GM19467 (cell line): ENCODE measurements at regions not wholly inside any gene's neighbourhood (a gene's known extent, or its start where the extent isn't known, plus 50 kb on each side); places are given as distances from the start of the nearest gene placed in this dataset.

Source experiments
- ATAC-seq: cut with Tn5 transposase; IDR thresholded peaks from one replicate; pipeline ENCODE4 v1.9.1; 2021; ENCODE audit warnings: mild to moderate bottlenecking, moderate library complexity; ENCODE audit not compliant: unreplicated experiment

GRCh38 chr7:130926001-130926691, 192.1 kb upstream of the KLF14 start:
- ATAC-seq = no peak

DNA sequence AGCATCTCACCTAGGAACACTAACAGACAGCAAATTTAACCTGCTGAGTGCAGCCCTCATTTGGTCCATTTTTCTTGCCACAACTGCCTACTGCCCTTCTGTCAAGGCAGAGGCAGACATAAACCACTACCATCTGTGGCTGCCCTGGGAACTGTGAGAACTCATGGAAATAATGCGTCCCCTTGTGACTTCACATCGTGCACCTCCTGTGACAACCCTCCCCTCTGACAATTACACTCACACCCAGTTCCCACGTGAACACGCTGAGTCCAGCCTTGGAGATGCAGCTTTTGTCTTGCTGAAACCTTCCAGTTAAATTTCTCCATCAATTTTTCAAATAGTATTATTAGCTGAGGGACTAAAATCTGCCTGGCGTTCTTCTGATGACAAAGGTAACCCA, 193.1 kb upstream of the KLF14 start:
- no peak for ATAC-seq

GRCh38 chr7:130927564-130927963, 193.6 kb upstream of the KLF14 start:
- no peak for ATAC-seq

GRCh38 chr7:130929896-130930659, 196.1 kb upstream of the KLF14 start:
- ATAC-seq = no peak

DNA sequence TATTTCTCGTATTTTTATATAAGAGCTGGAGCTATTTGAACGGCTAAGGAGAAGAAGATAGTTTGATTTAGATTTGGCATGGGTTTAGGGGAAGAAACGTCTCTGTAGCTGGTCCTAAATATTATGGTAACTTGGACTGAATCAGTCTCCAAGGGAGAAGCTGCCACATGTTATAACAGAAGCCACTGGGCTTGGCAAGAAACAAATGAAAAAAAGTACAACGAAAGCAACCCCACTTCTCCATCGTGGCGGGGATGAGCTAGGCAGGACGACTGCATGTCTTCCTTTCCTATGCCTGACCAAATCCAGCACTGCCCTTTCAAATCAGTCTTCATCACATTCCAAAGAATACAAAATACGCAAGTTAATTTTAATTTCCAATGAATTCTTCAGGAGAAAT, 196.7 kb upstream of the KLF14 start:
- ATAC-seq = no peak

DNA sequence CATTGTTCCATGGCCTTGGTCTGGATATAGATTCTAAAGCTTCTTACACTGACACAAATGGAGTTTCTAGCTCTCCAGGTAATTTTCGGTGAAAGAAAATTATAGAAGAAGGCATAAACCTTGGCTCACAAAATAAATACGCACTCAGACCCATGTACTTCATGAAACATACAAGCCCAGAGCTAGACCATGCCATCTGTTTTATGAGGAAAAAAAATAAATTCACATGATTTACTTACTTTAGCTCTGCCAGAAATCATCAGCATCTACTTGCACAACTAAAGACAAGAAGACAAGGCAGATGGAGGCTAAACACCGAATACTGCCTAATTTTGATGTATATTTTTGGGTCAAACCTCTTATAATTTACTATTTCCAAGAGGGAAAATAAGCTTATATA, 197.4 kb upstream of the KLF14 start:
- ATAC-seq = no peak

- no peak for ATAC-seq
Observed at GRCh38 chr7:130932088-130932487, 198.1 kb upstream of the KLF14 start.

GRCh38 chr7:130932667-130933432, 198.8 kb upstream of the KLF14 start:
- ATAC-seq = no peak

DNA sequence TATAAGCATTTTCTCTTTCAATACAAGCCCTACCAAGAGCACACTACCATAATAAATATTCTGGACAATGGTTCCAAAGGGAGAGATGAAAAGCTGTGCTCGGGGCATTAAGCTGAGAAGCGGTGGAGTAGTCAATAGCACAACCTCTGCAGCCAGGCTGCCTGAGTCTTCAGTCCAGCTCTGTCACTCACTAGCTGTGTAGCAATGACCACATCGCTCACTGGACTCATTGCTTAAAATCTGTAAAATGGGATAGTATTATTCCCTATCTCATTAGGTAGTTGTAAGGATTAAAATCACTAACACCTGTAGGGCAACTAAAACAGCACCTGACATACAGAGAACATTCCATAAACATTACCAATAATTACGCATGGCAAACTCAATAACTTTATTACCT, 199.9 kb upstream of the KLF14 start:
- no peak for ATAC-seq

GRCh38 chr7:130935564-130936157, 201.7 kb upstream of the KLF14 start:
- no peak for ATAC-seq

DNA sequence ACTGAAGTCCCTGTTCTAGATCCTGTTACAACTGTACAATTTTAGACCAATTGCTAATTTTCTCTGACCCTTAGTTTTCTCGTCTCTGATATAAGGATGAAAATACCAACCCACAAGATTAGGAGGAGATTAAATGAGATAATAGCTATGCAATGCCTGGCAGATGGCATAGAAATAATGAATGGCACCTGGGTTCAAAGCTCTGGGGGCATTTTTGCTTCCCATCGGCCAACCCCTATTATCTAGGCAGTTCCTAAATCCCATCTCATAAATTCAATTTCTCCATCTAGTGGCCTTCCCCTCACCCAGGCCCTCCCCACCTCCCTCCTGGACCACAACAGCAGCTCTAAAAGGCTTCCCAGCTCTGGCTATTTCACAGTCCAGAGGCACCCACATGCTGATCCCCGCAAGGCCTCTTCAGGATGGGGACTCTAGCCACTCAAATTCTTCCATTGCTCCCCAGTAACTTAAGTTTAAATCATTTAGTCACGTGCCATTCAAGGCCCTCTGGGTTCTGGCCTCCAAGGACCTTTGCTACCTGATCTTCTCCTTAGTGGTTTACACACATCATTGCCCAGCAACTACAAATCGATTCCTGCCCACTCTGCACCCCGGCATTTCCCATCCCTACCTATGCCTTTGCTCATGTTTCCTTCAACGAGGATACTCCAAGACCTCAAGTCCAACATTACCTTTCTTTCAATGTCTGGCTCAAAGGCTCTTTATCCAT, 202.4 kb upstream of the KLF14 start:
- ATAC-seq = no peak

DNA sequence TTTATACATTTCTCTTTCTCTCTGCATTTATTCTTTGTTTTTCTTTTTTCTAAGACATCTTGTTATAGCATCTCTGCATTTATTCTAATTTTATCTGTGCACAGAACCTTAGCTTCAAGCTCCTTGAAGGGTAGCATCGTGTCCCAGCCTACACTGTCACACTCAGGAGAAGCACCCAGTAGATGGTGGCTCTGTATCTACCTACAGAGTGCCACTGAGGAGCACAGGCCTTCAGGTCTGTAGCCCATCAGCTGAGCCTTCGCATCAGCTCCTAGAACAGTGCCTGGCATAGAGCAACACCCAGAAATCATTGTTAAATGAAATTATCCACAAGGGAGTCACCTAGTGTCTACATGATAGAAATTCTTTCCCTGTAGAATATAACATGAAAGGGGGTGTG, 203.0 kb upstream of the KLF14 start:
- no peak for ATAC-seq

- no peak for ATAC-seq
Observed at GRCh38 chr7:130937830-130938229, 203.8 kb upstream of the KLF14 start.

DNA sequence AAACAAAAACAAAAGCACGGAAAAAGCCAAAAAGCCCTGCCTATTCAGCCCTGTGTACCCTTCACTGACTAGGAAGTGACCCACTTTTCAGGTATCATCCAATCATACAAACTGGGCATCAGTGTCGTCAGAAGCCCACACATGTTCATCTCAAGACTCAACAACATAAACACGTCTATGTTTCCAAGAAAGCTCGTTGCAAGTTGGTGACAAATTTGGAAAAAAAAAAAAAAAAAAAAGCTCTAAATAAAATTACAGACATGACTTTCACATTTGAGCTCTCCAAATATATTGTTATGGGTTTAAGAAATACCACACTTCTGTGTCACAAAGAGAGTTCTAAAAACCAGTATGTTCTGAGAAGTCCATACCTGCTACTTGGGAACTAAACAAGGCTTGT, 204.7 kb upstream of the KLF14 start:
- ATAC-seq = no peak

- no peak for ATAC-seq
Observed at GRCh38 chr7:130939321-130940095, 205.5 kb upstream of the KLF14 start.

DNA sequence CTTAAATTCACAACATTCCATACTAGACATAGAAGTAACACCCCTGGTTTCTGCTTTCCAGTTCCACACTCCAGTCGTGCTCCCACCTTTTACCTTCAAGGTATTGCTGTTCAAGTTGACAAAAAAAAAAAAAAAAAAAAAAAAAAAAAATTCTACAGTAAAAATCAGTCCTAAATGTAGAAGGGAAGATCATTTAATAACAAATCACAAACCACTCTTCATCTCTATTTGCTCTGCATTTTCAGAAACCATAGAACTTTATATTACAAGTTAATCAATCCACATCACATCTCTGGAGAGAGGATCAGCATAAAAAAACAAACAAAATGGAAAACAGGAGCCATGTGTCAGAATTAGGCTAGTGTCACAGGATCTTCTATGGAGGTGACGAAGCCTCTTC, 206.3 kb upstream of the KLF14 start:
- ATAC-seq = no peak

- no peak for ATAC-seq
Observed at GRCh38 chr7:130940907-130941306, 206.9 kb upstream of the KLF14 start.

- no peak for ATAC-seq
Observed at GRCh38 chr7:130941322-130942210, 207.6 kb upstream of the KLF14 start.
